SK-N-SH (cell line): ENCODE measurements at regions not wholly inside any gene's neighbourhood (a gene's known extent, or its start where the extent isn't known, plus 50 kb on each side); places are given as distances from the start of the nearest gene placed in this dataset.

Experiments used
- CTCF ChIA-PET: fragments of 300-600, 350-600 bp; formaldehyde crosslinking; extraction: SDS; loops from one replicate; lab custom pipeline; 2021; lab: Yijun Ruan, JAX
- POLR2A ChIA-PET: fragments of 350-600 bp; sonication (Branson Sonifier 250); formaldehyde crosslinking; extraction: SDS; loops from one replicate; lab custom pipeline; 2020; ENCODE audit warnings: antibody characterized with exemption, inconsistent platforms; lab: Yijun Ruan, JAX
- DNase-seq: peaks from one replicate; pipeline ENCODE4 v3.0.0; 2012
- H2AFZ ChIP-seq: fragments of 200-600 bp; sonication (generic); 2 replicates; pipeline ENCODE4 v1.8.1; 2016; ENCODE audit warnings: antibody characterized with exemption, mild to moderate bottlenecking, low read depth
- H3F3A ChIP-seq: fragments of 200-600 bp; sonication (generic); replicated peaks from 2 replicates; pipeline ENCODE3; 2016; ENCODE audit warnings: antibody characterized with exemption, mild to moderate bottlenecking; ENCODE audit not compliant: insufficient read depth
- H3K27ac ChIP-seq, 2 experiments: fragments of 200-500 bp in 1 of 2; fragments of 200-600 bp in 1 of 2; sonication (Bioruptor generic) in 1 of 2; sonication (generic), shearing (Covaris generic) in 1 of 2; 2 replicates each; pipeline versions ENCODE4 v1.5.1 to v1.6.1; 2014 to 2016; ENCODE audit warnings: low read depth in 2 of 2, inconsistent platforms in 1 of 2, low read length in 1 of 2, mild to moderate bottlenecking in 1 of 2, mixed read lengths in 1 of 2
- H3K27me3 ChIP-seq: fragments of 200-600 bp; sonication (generic), shearing (Covaris generic); 2 replicates; pipeline ENCODE4 v1.6.1; 2016; ENCODE audit warnings: mixed run types; ENCODE audit not compliant: insufficient read depth
- H3K36me3 ChIP-seq, 2 experiments: fragments of 200-500 bp in 1 of 2; fragments of 200-600 bp in 1 of 2; sonication (Bioruptor generic) in 1 of 2; sonication (generic) in 1 of 2; replicated peaks in 1 of 2; 2 replicates each; pipeline versions ENCODE3 to v1.5.1; 2014 to 2016; ENCODE audit warnings: low read length in 1 of 2, mild to moderate bottlenecking in 1 of 2; ENCODE audit not compliant: insufficient read depth in 2 of 2, control insufficient read depth in 1 of 2
- H3K4me1 ChIP-seq, 2 experiments: fragments of 200-500 bp in 1 of 2; fragments of 200-600 bp in 1 of 2; sonication (Bioruptor generic) in 1 of 2; sonication (generic), shearing (Covaris generic) in 1 of 2; 2 replicates each; pipeline versions ENCODE4 v1.5.1 to v1.6.1; 2014 to 2016; ENCODE audit warnings: low read depth in 1 of 2, low read length in 1 of 2, mixed run types in 1 of 2; ENCODE audit not compliant: insufficient read depth in 2 of 2, control insufficient read depth in 1 of 2
- H3K4me2 ChIP-seq: fragments of 200-600 bp; sonication (generic), shearing (Covaris generic); 2 replicates; pipeline ENCODE4 v1.6.1; 2017; ENCODE audit warnings: mixed run types
- H3K4me3 ChIP-seq, 2 experiments: fragments of 200-500 bp in 1 of 2; fragments of 200-600 bp in 1 of 2; sonication (Bioruptor generic) in 1 of 2; sonication (generic), shearing (Covaris generic) in 1 of 2; 2 replicates each; pipeline versions ENCODE4 v1.5.1 to v1.8.1; 2014 to 2016; ENCODE audit warnings: low read depth in 2 of 2, inconsistent platforms in 1 of 2, low read length in 1 of 2, mild to moderate bottlenecking in 1 of 2, mixed read lengths in 1 of 2, moderate library complexity in 1 of 2
- H3K79me2 ChIP-seq: fragments of 200-600 bp; sonication (generic); 2 replicates; pipeline ENCODE4 v1.8.1; 2017; ENCODE audit warnings: mild to moderate bottlenecking; ENCODE audit not compliant: insufficient read depth
- H3K9ac ChIP-seq: fragments of 200-600 bp; sonication (generic); 2 replicates; pipeline ENCODE4 v1.6.1; 2017; ENCODE audit warnings: mixed run types
- H3K9me2 ChIP-seq: fragments of 200-600 bp; sonication (generic); 2 replicates; pipeline ENCODE4 v1.6.1; 2017; ENCODE audit warnings: mixed run types
- H3K9me3 ChIP-seq: fragments of 200-600 bp; sonication (generic); 2 replicates; pipeline ENCODE4 v1.6.1; 2017; ENCODE audit warnings: mixed run types, mild to moderate bottlenecking, moderate library complexity
- H4K20me1 ChIP-seq: fragments of 200-600 bp; sonication (generic); 2 replicates; pipeline ENCODE4 v1.6.1; 2017; ENCODE audit warnings: mild to moderate bottlenecking, mixed run types; ENCODE audit not compliant: insufficient read depth
- FOSL2 ChIP-seq: IDR thresholded peaks from 2 replicates; pipeline ENCODE4 v1.4.0; 2012; ENCODE audit warnings: low read depth, mild to moderate bottlenecking, moderate library complexity, borderline replicate concordance
- FOXJ3 ChIP-seq: sonication (generic); formaldehyde crosslinking; IDR thresholded peaks from 2 replicates; pipeline ENCODE4 v1.5.1; 2020; ENCODE audit warnings: mild to moderate bottlenecking, missing genetic modification reagents
- NRF1 ChIP-seq: IDR thresholded peaks from 2 replicates; pipeline ENCODE4 v1.6.1; 2012; ENCODE audit warnings: low read depth, mild to moderate bottlenecking, low read length
- PBX3 ChIP-seq: IDR thresholded peaks from 2 replicates; pipeline ENCODE4; 2012
- RAD21 ChIP-seq: IDR thresholded peaks from 2 replicates; pipeline ENCODE4 v1.6.1; 2012; ENCODE audit warnings: mild to moderate bottlenecking, low read length
- RXRA ChIP-seq: IDR thresholded peaks from 2 replicates; pipeline ENCODE4 v1.4.0; 2012; ENCODE audit warnings: low read depth, mild to moderate bottlenecking, borderline replicate concordance
- TCF12 ChIP-seq: IDR thresholded peaks from 2 replicates; pipeline ENCODE4 v1.4.0; 2012
- WGBS: methylation state at CpG from one replicate; pipeline ENCODE4 v1.1.6; 2017; ENCODE audit warnings: low lambda C conversion rate; 5-methylcytosine and 5-hydroxymethylcytosine counted together
- TF ChIP-seq, protein P1 (sequence below): IDR thresholded peaks from 2 replicates; pipeline ENCODE4 v1.4.0; 2012; ENCODE audit warnings: low read depth, borderline replicate concordance

DNA sequence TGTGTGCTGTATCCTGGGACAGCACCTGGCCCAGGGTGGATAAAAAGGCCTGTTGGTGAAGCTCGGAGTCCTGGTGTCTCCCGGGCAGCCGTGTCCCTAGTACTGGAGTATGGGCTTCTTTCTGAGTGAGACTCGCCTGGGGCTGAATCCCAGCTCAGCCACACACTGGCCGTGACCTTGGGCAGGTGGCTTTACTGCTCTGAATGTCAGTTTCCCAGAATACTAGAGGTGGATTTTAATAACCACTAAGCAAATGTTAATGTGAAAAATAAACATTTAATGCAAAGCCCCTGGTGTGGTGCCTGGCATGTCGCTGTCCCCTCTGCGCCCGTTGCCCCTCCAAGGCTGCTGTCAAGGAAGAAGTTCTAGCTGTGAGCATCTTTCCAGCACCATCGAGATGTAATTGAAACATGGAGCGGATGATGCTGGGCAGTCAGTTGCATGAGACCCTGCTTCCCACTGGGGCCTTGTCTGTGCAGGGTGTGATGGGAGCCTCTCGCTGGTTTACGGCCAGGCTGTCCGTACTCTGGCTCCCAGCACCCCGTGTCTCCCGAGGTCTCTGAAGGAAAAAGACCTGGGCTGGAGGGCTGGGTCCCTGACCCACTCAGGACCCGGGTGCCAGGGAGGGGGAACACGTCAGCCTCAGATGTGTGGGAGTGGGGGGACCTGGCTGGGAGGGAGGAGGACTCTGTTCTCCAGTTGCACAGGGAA, 527.8 kb downstream of the MATN1 start (continued):
- no peak for TF ChIP-seq NRF1
- no peak for TF ChIP-seq RXRA
- TF ChIP-seq TCF12, result no peak

GRCh38 chr1:30194741-30195423, 528.5 kb downstream of the MATN1 start:
- Histone ChIP-seq H3K27me3 (no peaks in the 10 kb centered on the region), H3F3A (no peaks in the 10 kb centered on the region), H3K79me2 (no peaks in the 10 kb centered on the region), H3K36me3 (no peaks in the 10 kb centered on the region), H3K9me3 (no peaks in the 10 kb centered on the region), H3K4me1 (peaks cover 0 to 15% of the 10 kb centered on the region in 2 experiments; a peak in 1 of 4 replicates), H2AFZ (no peak overlapping the region), H4K20me1 (no peaks in the 10 kb centered on the region), H3K9me2 (no peaks in the 10 kb centered on the region), H3K4me3 (no peak overlapping the region), H3K4me2 (no peak overlapping the region), H3K9ac (no peak overlapping the region), H3K27ac (no peak overlapping the region)
- CTCF ChIA-PET, result interaction anchor here (0.6 to 1.1 kb wide), 3 partner anchors 159 to 1458 kb away, joined by 3 read pairs; partner anchors contain the start of gene YTHDF2
- 20% methylated on average over 5 of the region's 8 CpGs for WGBS
- POLR2A ChIA-PET, result interaction anchor here (0.9 kb wide), 1 partner anchor 13 kb away, joined by 3 read pairs; no protein-coding TSS in a partner anchor
- TF ChIP-seq RXRA, result no peak
- no peak for TF ChIP-seq PBX3
- no peak for TF ChIP-seq RAD21
- TF ChIP-seq, protein P1, sequence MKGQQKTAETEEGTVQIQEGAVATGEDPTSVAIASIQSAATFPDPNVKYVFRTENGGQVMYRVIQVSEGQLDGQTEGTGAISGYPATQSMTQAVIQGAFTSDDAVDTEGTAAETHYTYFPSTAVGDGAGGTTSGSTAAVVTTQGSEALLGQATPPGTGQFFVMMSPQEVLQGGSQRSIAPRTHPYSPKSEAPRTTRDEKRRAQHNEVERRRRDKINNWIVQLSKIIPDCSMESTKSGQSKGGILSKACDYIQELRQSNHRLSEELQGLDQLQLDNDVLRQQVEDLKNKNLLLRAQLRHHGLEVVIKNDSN, result no peak
- DNase-seq, result no peak

- no peak overlapping the region for H3K4me3 ChIP-seq
- H3F3A ChIP-seq, result no peaks in the 10 kb centered on the region
- TF ChIP-seq FOXJ3 (CRISPR knock-in tag) (no peak), FOSL2 (no peak)
- ChIA-PET CTCF (no interaction called here), POLR2A (no interaction called here)
- H3K9ac ChIP-seq, result no peak overlapping the region
- H3K27ac ChIP-seq, result no peak overlapping the region
- DNase-seq, result no peak
- H3K27me3 ChIP-seq, result no peaks in the 10 kb centered on the region
- H3K4me1 ChIP-seq, result peaks cover 0 to 15% of the 10 kb centered on the region in 2 experiments; a peak in 1 of 4 replicates
- 31% methylated on average over 6 of the region's 6 CpGs for WGBS
- H3K4me2 ChIP-seq, result no peak overlapping the region
- no peaks in the 10 kb centered on the region for H3K9me3 ChIP-seq
- no peaks in the 10 kb centered on the region for H3K36me3 ChIP-seq
- no peak overlapping the region for H2AFZ ChIP-seq
- no peaks in the 10 kb centered on the region for H3K9me2 ChIP-seq
- H3K79me2 ChIP-seq, result no peaks in the 10 kb centered on the region
- H4K20me1 ChIP-seq, result no peaks in the 10 kb centered on the region
These were observed 529.3 kb downstream of the MATN1 start for GRCh38 chr1:30194046-30194619.
